ENCODE measurements at regions not wholly inside any gene's neighbourhood (a gene's known extent, or its start where the extent isn't known, plus 50 kb on each side); places are given as distances from the start of the nearest gene placed in this dataset.
"Not testable (repeated sequence)": the region's sequence is repeated elsewhere in the genome, so short reads cannot be mapped to it uniquely, and the experiment has no call there.

DNA sequence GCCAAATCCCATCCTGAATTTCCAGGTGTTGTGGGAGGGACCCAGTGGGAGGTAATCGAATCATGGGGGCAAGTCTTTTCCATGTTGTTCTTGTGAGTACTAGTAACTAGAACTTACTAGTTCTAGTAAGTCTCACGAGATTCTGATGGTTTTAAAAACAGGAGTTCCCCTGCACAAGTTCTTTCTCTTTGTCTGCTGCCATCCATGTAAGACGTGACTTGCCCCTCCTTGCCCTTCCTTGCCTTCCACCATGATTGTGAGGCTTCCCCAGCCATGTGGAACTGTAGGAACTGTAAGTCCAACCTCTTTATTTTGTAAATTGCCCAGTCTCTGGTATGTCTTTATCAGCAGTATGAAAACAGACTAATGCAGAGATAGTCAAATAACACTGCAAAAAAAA is 122.7 kb upstream of the BEND6 start:
- H3K4me3 ChIP-seq (ENCODE audit: low read depth in 1 of 2, low read length in 1 of 2): no peak overlapping the region
- no peaks in the 10 kb centered on the region for H3K4me1 ChIP-seq (ENCODE audit: control insufficient read depth in 1 of 2, insufficient read depth in 1 of 2, low read depth in 1 of 2, low read length in 1 of 2)
- H3K27ac ChIP-seq: no peak overlapping the region
- TF ChIP-seq, protein P1, sequence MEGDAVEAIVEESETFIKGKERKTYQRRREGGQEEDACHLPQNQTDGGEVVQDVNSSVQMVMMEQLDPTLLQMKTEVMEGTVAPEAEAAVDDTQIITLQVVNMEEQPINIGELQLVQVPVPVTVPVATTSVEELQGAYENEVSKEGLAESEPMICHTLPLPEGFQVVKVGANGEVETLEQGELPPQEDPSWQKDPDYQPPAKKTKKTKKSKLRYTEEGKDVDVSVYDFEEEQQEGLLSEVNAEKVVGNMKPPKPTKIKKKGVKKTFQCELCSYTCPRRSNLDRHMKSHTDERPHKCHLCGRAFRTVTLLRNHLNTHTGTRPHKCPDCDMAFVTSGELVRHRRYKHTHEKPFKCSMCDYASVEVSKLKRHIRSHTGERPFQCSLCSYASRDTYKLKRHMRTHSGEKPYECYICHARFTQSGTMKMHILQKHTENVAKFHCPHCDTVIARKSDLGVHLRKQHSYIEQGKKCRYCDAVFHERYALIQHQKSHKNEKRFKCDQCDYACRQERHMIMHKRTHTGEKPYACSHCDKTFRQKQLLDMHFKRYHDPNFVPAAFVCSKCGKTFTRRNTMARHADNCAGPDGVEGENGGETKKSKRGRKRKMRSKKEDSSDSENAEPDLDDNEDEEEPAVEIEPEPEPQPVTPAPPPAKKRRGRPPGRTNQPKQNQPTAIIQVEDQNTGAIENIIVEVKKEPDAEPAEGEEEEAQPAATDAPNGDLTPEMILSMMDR (IDR thresholded peaks at IDR 0.05): no peak
- no peaks in the 10 kb centered on the region for H3K27me3 ChIP-seq
- H3K9me3 ChIP-seq: no peaks in the 10 kb centered on the region
- H3K36me3 ChIP-seq: no peaks in the 10 kb centered on the region

DNA sequence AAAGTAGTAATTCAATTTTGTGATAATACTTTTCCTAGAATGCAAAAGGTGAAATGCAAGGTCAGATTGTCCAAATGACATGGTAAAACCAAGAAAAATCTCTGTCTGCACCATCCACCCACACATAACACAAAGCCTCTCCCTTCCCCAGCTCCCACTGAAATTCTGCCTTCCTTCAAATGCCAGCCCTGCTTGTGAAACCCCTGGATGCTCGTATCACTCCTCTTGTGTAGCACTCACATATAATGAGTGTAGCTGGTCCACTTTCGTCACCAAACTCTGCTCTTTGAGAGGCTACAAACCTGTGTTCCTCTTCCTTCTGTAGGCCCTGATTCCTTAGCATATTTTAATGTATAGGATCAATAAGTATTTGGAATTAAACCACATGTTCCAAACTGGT is 123.6 kb upstream of the BEND6 start:
- TF ChIP-seq, protein P1 (IDR thresholded peaks at IDR 0.05): no peak
- Histone ChIP-seq H3K27ac (no peak overlapping the region), H3K4me1 (ENCODE audit: control insufficient read depth in 1 of 2, insufficient read depth in 1 of 2, low read depth in 1 of 2, low read length in 1 of 2) (no peaks in the 10 kb centered on the region), H3K27me3 (no peaks in the 10 kb centered on the region), H3K36me3 (no peaks in the 10 kb centered on the region), H3K9me3 (no peaks in the 10 kb centered on the region), H3K4me3 (ENCODE audit: low read depth in 1 of 2, low read length in 1 of 2) (no peak overlapping the region)

DNA sequence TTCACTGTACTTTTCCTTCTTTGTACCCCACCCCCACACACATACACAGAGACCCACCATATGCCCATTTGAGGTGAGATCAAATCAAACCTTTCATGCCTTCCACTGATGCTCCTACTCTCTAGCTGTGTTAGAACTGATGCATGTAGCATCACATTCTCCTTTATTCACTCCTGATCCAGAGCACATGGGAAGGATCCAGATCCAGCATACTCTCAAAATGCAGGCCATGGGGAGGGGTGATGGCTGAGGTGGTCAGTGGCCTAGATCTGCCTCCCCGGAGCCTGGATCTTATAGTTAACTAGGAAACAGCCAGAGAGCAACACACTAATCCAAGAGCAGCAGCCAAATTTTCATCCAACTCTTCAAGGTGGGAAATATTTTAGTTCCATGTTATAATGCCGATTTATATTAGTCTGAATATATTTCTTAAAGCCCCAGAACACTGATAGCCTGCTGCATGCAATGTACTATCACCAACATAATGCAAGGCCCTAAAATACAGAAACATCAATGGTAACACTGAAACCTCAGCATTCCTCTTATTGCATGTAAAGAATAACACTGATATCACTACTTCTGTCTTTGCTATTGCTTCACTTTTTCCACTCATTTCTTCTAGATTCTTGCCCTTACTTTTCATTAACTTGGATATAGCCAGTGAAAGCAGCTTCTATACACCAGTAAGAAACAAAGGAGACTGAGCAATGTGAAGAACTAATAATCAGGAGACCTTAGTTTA is 126.8 kb upstream of the BEND6 start:
- Histone ChIP-seq H3K27ac (no peak overlapping the region), H3K4me3 (ENCODE audit: low read depth in 1 of 2, low read length in 1 of 2) (no peak overlapping the region), H3K9me3 (no peaks in the 10 kb centered on the region), H3K36me3 (no peaks in the 10 kb centered on the region), H3K4me1 (ENCODE audit: control insufficient read depth in 1 of 2, insufficient read depth in 1 of 2, low read depth in 1 of 2, low read length in 1 of 2) (no peaks in the 10 kb centered on the region), H3K27me3 (no peaks in the 10 kb centered on the region)
- TF ChIP-seq, protein P1 (IDR thresholded peaks at IDR 0.05): no peak

DNA sequence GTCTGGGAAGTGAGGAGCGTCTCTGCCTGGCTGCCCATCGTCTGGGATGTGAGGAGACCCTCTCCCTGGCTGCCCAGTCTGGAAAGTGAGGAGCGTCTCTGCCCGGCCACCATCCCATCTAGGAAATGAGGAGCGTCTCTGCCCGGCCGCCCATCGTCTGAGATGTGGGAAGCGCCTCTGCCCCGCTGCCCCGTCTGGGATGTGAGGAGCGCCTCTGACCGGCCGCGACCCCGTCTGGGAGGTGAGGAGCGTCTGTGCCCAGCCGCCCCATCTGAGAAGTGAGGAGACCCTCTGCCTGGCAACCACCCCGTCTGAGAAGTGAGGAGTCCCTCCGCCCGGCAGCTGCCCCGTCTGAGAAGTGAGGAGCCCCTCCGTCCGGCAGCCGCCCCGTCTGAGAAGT is 130.5 kb upstream of the BEND6 start:
- not testable (repeated sequence) for H3K27me3 ChIP-seq; H3K4me1 ChIP-seq (ENCODE audit: control insufficient read depth in 1 of 2, insufficient read depth in 1 of 2, low read depth in 1 of 2, low read length in 1 of 2); H3K27ac ChIP-seq; H3K36me3 ChIP-seq; H3K9me3 ChIP-seq; H3K4me3 ChIP-seq (ENCODE audit: low read depth in 1 of 2, low read length in 1 of 2)

DNA sequence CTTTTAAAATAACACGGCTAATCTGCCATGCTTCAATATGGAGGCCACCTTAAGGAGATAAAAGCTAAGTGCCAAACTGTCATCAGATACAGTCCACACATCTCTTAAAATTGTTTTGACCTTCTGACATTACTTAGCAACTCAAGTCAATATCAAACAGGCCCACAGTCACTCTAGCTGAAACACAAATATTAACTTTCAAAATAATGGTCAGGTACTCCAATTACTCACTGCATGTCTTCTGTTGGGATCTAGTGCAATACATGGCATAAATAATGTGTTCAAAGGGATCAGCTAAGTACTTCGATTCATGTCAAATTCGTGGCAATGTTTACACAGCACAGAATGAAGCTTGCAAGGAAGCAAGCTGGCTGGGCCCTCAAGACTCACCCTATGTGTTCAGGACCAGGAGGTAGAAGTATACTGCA is 133.9 kb upstream of the BEND6 start:
- no peaks in the 10 kb centered on the region for H3K27me3 ChIP-seq
- TF ChIP-seq, protein P1 (IDR thresholded peaks at IDR 0.05): no peak
- no peak overlapping the region for H3K27ac ChIP-seq
- no peaks in the 10 kb centered on the region for H3K36me3 ChIP-seq
- H3K4me1 ChIP-seq (ENCODE audit: control insufficient read depth in 1 of 2, insufficient read depth in 1 of 2, low read depth in 1 of 2, low read length in 1 of 2): no peaks in the 10 kb centered on the region
- H3K4me3 ChIP-seq (ENCODE audit: low read depth in 1 of 2, low read length in 1 of 2): no peak overlapping the region
- H3K9me3 ChIP-seq: no peaks in the 10 kb centered on the region

DNA sequence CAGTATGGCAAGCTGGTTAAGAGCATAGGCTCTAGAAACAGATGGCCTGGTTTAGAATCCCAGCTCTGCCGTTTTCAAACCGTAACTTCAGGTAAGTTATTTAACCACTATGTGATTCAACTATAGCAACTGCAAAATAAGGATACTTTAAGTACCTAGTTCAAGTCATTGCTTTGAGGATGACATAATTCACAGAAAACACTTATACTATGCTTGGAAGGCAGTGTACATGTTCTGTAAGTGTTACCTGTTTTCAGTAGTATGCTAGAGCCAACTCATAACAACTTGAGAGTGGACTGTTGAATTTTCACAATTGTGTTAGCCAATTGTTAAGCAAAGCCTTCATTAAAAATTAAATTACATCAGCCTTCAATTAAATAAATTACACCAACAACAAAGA is 134.8 kb upstream of the BEND6 start:
- TF ChIP-seq, protein P1 (IDR thresholded peaks at IDR 0.05): no peak
- no peak overlapping the region for H3K4me3 ChIP-seq (ENCODE audit: low read depth in 1 of 2, low read length in 1 of 2)
- H3K4me1 ChIP-seq (ENCODE audit: control insufficient read depth in 1 of 2, insufficient read depth in 1 of 2, low read depth in 1 of 2, low read length in 1 of 2): no peaks in the 10 kb centered on the region
- H3K9me3 ChIP-seq: no peaks in the 10 kb centered on the region
- H3K27ac ChIP-seq: no peak overlapping the region
- no peaks in the 10 kb centered on the region for H3K27me3 ChIP-seq
- no peaks in the 10 kb centered on the region for H3K36me3 ChIP-seq
